ENCODE measurements at regions not wholly inside any gene's neighbourhood (a gene's known extent, or its start where the extent isn't known, plus 50 kb on each side); places are given as distances from the start of the nearest gene placed in this dataset.

DNA sequence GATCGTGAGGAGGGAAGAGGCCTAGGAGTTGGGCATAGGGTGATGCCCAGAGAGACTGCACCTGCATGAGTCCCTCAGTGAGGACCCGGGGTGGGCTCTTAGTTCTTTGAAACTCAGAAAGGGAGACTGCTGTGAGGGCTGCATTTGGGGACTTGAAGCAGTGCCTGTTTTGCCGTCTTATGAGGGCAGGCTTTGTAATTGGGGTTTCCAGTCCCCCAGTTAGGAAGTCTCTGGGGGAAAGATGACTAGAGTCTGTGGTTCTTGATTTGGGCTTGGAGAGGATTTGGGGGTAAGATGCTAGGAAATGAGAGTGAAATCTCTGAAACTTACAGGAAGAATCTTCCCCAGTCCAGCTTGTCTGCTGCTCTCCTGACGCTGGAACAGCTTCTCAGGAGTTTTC, 99.6 kb downstream of the ARF6 start:
- TF ChIP-seq, protein P1, sequence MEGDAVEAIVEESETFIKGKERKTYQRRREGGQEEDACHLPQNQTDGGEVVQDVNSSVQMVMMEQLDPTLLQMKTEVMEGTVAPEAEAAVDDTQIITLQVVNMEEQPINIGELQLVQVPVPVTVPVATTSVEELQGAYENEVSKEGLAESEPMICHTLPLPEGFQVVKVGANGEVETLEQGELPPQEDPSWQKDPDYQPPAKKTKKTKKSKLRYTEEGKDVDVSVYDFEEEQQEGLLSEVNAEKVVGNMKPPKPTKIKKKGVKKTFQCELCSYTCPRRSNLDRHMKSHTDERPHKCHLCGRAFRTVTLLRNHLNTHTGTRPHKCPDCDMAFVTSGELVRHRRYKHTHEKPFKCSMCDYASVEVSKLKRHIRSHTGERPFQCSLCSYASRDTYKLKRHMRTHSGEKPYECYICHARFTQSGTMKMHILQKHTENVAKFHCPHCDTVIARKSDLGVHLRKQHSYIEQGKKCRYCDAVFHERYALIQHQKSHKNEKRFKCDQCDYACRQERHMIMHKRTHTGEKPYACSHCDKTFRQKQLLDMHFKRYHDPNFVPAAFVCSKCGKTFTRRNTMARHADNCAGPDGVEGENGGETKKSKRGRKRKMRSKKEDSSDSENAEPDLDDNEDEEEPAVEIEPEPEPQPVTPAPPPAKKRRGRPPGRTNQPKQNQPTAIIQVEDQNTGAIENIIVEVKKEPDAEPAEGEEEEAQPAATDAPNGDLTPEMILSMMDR (IDR thresholded peaks at IDR 0.05 in 4 of 5, conservative IDR thresholded peaks at IDR 0.05 in 1 of 5): no peak
- no peak for TF ChIP-seq POLR2A (IDR thresholded peaks at IDR 0.05)

Measured in gastrocnemius medialis (tissue), 4 donors.